ENCODE measurements at regions not wholly inside any gene's neighbourhood (a gene's known extent, or its start where the extent isn't known, plus 50 kb on each side); places are given as distances from the start of the nearest gene placed in this dataset.

- 74 to 75% methylated on average over 6 of the region's 6 CpGs for WGBS, 2 donors
- Histone ChIP-seq H3K4me1 (ENCODE audit: control insufficient read depth in 1 of 2, insufficient read depth in 2 of 2, low read length in 2 of 2) (no peaks in the 10 kb centered on the region), H3K36me3 (ENCODE audit: control insufficient read depth in 1 of 2, insufficient read depth in 2 of 2, low read length in 1 of 2) (no peaks in the 10 kb centered on the region), H3K27ac (ENCODE audit: low read depth in 1 of 2, low read length in 2 of 2) (no peak overlapping the region), H3K4me3 (ENCODE audit: low read length in 2 of 2) (no peak overlapping the region), H3K27me3 (ENCODE audit: control insufficient read depth in 1 of 2, insufficient read depth in 2 of 2, low read length in 1 of 2) (peaks cover 0 to 3% of the 10 kb centered on the region in 2 donors), H3K9me3 (ENCODE audit: control insufficient read depth, low read length) (no peaks in the 10 kb centered on the region)
- ATAC-seq (ENCODE audit: low FRiP score) (no peak), DNase-seq (no peak)
- intact Hi-C loops (cut with DNase I), result no loop called here
Observed at GRCh38 chr1:230504310-230504709, 78.2 kb upstream of the PGBD5 start.

DNA sequence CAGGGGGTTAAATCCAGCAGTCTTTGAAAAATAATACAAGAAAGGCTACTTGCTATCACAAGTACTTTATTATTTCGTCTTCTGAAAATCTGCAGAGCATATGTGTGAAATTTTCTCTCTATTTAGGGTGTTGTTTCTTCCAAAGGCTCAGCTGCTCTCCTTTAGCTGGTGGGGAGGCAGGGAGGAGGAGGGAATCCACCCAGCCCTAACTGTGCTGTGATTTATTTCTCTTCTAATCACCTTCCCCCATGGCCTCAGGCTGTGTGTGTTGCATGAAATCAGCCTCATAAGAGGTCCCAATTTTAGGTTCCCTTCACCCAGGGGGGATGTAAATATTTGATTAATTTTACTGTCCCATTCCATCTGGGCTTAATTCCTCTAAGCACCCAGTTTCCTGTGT, 77.6 kb upstream of the PGBD5 start:
- peaks cover 2% of the 10 kb centered on the region for H3K9me3 ChIP-seq (ENCODE audit: control insufficient read depth, low read length)
- no peaks in the 10 kb centered on the region for H3K4me1 ChIP-seq (ENCODE audit: control insufficient read depth in 1 of 2, insufficient read depth in 2 of 2, low read length in 2 of 2)
- H3K27me3 ChIP-seq (ENCODE audit: control insufficient read depth in 1 of 2, insufficient read depth in 2 of 2, low read length in 1 of 2), result peaks cover 0 to 3% of the 10 kb centered on the region in 2 donors
- intact Hi-C loops (cut with DNase I), result no loop called here
- DNase-seq (no peak), ATAC-seq (ENCODE audit: low FRiP score) (no peak)
- no peak overlapping the region for H3K4me3 ChIP-seq (ENCODE audit: low read length in 2 of 2)
- no peaks in the 10 kb centered on the region for H3K36me3 ChIP-seq (ENCODE audit: control insufficient read depth in 1 of 2, insufficient read depth in 2 of 2, low read length in 1 of 2)
- no peak overlapping the region for H3K27ac ChIP-seq (ENCODE audit: low read depth in 1 of 2, low read length in 2 of 2)
- WGBS, 2 donors, result 78 to 84% methylated on average over 1 of the region's 1 CpG

GRCh38 chr1:230502996-230503395, 76.9 kb upstream of the PGBD5 start:
- 81 to 89% methylated on average over 2 of the region's 2 CpGs for WGBS, 2 donors
- Histone ChIP-seq H3K9me3 (ENCODE audit: control insufficient read depth, low read length) (peaks cover 2% of the 10 kb centered on the region), H3K36me3 (ENCODE audit: control insufficient read depth in 1 of 2, insufficient read depth in 2 of 2, low read length in 1 of 2) (no peaks in the 10 kb centered on the region), H3K4me3 (ENCODE audit: low read length in 2 of 2) (no peak overlapping the region), H3K4me1 (ENCODE audit: control insufficient read depth in 1 of 2, insufficient read depth in 2 of 2, low read length in 2 of 2) (no peaks in the 10 kb centered on the region), H3K27me3 (ENCODE audit: control insufficient read depth in 1 of 2, insufficient read depth in 2 of 2, low read length in 1 of 2) (peaks cover 0 to 3% of the 10 kb centered on the region in 2 donors), H3K27ac (ENCODE audit: low read depth in 1 of 2, low read length in 2 of 2) (no peak overlapping the region)
- DNase-seq (no peak), ATAC-seq (ENCODE audit: low FRiP score) (no peak)
- intact Hi-C loops (cut with DNase I), result no loop called here

- Histone ChIP-seq H3K9me3 (ENCODE audit: control insufficient read depth, low read length) (peaks cover 2% of the 10 kb centered on the region), H3K4me3 (ENCODE audit: low read length in 2 of 2) (no peak overlapping the region), H3K4me1 (ENCODE audit: control insufficient read depth in 1 of 2, insufficient read depth in 2 of 2, low read length in 2 of 2) (no peaks in the 10 kb centered on the region), H3K36me3 (ENCODE audit: control insufficient read depth in 1 of 2, insufficient read depth in 2 of 2, low read length in 1 of 2) (no peaks in the 10 kb centered on the region), H3K27me3 (ENCODE audit: control insufficient read depth in 1 of 2, insufficient read depth in 2 of 2, low read length in 1 of 2) (peaks cover 0 to 3% of the 10 kb centered on the region in 2 donors), H3K27ac (ENCODE audit: low read depth in 1 of 2, low read length in 2 of 2) (no peak overlapping the region)
- 81 to 85% methylated on average over 4 of the region's 4 CpGs for WGBS, 2 donors
- no peak for DNase-seq
- intact Hi-C loops (cut with DNase I), result no loop called here
- no peak for ATAC-seq (ENCODE audit: low FRiP score)
Observed at GRCh38 chr1:230502306-230502705, 76.2 kb upstream of the PGBD5 start.

DNA sequence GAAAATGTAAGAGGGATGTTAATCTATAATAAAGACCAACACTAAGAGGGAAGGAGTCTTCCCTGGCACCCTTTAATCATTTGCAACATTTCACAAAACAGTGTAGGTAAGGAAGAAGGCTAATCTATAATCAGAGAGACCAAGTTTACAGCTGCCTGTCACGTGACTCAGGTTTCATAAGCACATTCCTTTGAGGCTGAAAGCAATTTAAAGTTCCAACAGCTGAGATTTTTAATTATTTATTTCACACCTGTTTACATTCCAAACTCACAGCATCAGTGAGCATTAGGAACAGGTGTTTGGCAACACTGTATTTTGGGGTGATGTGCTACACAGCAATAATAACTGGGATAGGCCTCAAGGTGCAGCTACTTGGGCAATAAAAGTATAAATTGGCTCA, 75.7 kb upstream of the PGBD5 start:
- Histone ChIP-seq H3K27ac (ENCODE audit: low read depth in 1 of 2, low read length in 2 of 2) (no peak overlapping the region), H3K27me3 (ENCODE audit: control insufficient read depth in 1 of 2, insufficient read depth in 2 of 2, low read length in 1 of 2) (peaks cover 0 to 3% of the 10 kb centered on the region in 2 donors), H3K4me3 (ENCODE audit: low read length in 2 of 2) (no peak overlapping the region), H3K36me3 (ENCODE audit: control insufficient read depth in 1 of 2, insufficient read depth in 2 of 2, low read length in 1 of 2) (no peaks in the 10 kb centered on the region), H3K4me1 (ENCODE audit: control insufficient read depth in 1 of 2, insufficient read depth in 2 of 2, low read length in 2 of 2) (no peaks in the 10 kb centered on the region), H3K9me3 (ENCODE audit: control insufficient read depth, low read length) (peaks cover 2% of the 10 kb centered on the region)
- 63 to 65% methylated on average over 1 of the region's 1 CpG for WGBS, 2 donors
- no peak for DNase-seq
- ATAC-seq (ENCODE audit: low FRiP score), result no peak
- intact Hi-C loops (cut with DNase I), result no loop called here

GRCh38 chr1:230501242-230501641, 75.1 kb upstream of the PGBD5 start:
- no peaks in the 10 kb centered on the region for H3K4me1 ChIP-seq (ENCODE audit: control insufficient read depth in 1 of 2, insufficient read depth in 2 of 2, low read length in 2 of 2)
- no peak overlapping the region for H3K27ac ChIP-seq (ENCODE audit: low read depth in 1 of 2, low read length in 2 of 2)
- DNase-seq (no peak), ATAC-seq (ENCODE audit: low FRiP score) (no peak)
- no peak overlapping the region for H3K4me3 ChIP-seq (ENCODE audit: low read length in 2 of 2)
- H3K9me3 ChIP-seq (ENCODE audit: control insufficient read depth, low read length), result peaks cover 2% of the 10 kb centered on the region
- H3K27me3 ChIP-seq (ENCODE audit: control insufficient read depth in 1 of 2, insufficient read depth in 2 of 2, low read length in 1 of 2), result no peaks in the 10 kb centered on the region
- H3K36me3 ChIP-seq (ENCODE audit: control insufficient read depth in 1 of 2, insufficient read depth in 2 of 2, low read length in 1 of 2), result no peaks in the 10 kb centered on the region
- intact Hi-C loops (cut with DNase I), result no loop called here
- 58 to 65% methylated on average over 2 of the region's 2 CpGs for WGBS, 2 donors

DNA sequence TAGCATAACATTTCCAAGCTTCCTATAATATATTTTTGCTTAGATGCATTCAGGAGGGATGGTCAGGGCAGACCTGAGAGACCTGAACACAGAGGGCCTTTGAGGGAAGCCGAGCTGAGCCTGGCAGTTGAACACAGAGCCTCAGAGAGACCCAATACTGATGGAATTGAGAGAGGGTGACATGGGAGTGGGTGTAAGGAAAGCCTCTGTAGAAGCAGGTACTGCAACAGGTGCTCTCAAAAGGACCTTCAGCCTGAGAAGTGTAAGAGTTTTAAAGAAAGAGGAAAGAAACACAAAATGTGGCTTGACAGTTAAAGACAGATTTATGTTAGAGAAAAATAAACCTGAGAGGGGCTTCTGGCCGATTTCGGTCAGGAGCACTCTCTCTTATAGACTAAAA, 73.9 kb upstream of the PGBD5 start:
- Histone ChIP-seq H3K27ac (ENCODE audit: low read depth in 1 of 2, low read length in 2 of 2) (no peak overlapping the region), H3K36me3 (ENCODE audit: control insufficient read depth in 1 of 2, insufficient read depth in 2 of 2, low read length in 1 of 2) (no peaks in the 10 kb centered on the region), H3K9me3 (ENCODE audit: control insufficient read depth, low read length) (peaks cover 2% of the 10 kb centered on the region), H3K27me3 (ENCODE audit: control insufficient read depth in 1 of 2, insufficient read depth in 2 of 2, low read length in 1 of 2) (no peaks in the 10 kb centered on the region), H3K4me1 (ENCODE audit: control insufficient read depth in 1 of 2, insufficient read depth in 2 of 2, low read length in 2 of 2) (no peaks in the 10 kb centered on the region), H3K4me3 (ENCODE audit: low read length in 2 of 2) (no peak overlapping the region)
- ATAC-seq (ENCODE audit: low FRiP score), result no peak
- WGBS, 2 donors, result 77 to 87% methylated on average over 3 of the region's 3 CpGs
- no peak for DNase-seq
- intact Hi-C loops (cut with DNase I), result no loop called here

GRCh38 chr1:230499496-230499895, 73.4 kb upstream of the PGBD5 start:
- no peaks in the 10 kb centered on the region for H3K36me3 ChIP-seq (ENCODE audit: control insufficient read depth in 1 of 2, insufficient read depth in 2 of 2, low read length in 1 of 2)
- no peaks in the 10 kb centered on the region for H3K27me3 ChIP-seq (ENCODE audit: control insufficient read depth in 1 of 2, insufficient read depth in 2 of 2, low read length in 1 of 2)
- 85 to 89% methylated on average over 4 of the region's 4 CpGs for WGBS, 2 donors
- no peak for ATAC-seq (ENCODE audit: low FRiP score)
- peaks cover 2% of the 10 kb centered on the region for H3K9me3 ChIP-seq (ENCODE audit: control insufficient read depth, low read length)
- H3K27ac ChIP-seq (ENCODE audit: low read depth in 1 of 2, low read length in 2 of 2), result no peak overlapping the region
- DNase-seq, result no peak
- intact Hi-C loops (cut with DNase I), result no loop called here
- no peaks in the 10 kb centered on the region for H3K4me1 ChIP-seq (ENCODE audit: control insufficient read depth in 1 of 2, insufficient read depth in 2 of 2, low read length in 2 of 2)
- H3K4me3 ChIP-seq (ENCODE audit: low read length in 2 of 2), result no peak overlapping the region

DNA sequence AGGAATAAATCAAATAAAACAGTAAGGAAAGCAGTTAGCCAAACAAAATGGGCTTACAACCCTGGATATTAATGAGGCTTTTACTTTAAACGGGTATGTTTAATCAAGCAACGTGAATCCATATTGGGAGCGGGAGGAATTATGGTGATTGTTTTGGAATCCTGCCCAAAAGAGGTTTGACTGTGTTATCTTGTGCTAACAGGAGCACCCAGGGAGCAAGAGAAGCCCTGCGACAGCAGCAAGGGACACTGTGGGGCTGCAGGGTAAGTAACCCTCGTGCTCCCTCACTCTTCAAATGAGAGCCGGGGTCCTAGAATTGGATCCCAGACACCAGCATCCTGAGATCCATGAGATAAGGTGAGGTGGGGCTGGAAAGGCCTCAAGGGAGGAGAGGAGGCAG, 72.6 kb upstream of the PGBD5 start:
- no peaks in the 10 kb centered on the region for H3K27me3 ChIP-seq (ENCODE audit: control insufficient read depth in 1 of 2, insufficient read depth in 2 of 2, low read length in 1 of 2)
- H3K27ac ChIP-seq (ENCODE audit: low read depth in 1 of 2, low read length in 2 of 2), result no peak overlapping the region
- peaks cover 2% of the 10 kb centered on the region for H3K9me3 ChIP-seq (ENCODE audit: control insufficient read depth, low read length)
- no peaks in the 10 kb centered on the region for H3K4me1 ChIP-seq (ENCODE audit: control insufficient read depth in 1 of 2, insufficient read depth in 2 of 2, low read length in 2 of 2)
- intact Hi-C loops (cut with DNase I), result no loop called here
- WGBS, 2 donors, result 27 to 32% methylated on average over 6 of the region's 6 CpGs
- H3K4me3 ChIP-seq (ENCODE audit: low read length in 2 of 2), result no peak overlapping the region
- ATAC-seq (ENCODE audit: low FRiP score) (no peak), DNase-seq (no peak)
- no peaks in the 10 kb centered on the region for H3K36me3 ChIP-seq (ENCODE audit: control insufficient read depth in 1 of 2, insufficient read depth in 2 of 2, low read length in 1 of 2)
